ENCODE measurements at regions not wholly inside any gene's neighbourhood (a gene's known extent, or its start where the extent isn't known, plus 50 kb on each side); places are given as distances from the start of the nearest gene placed in this dataset.

GRCh38 chr22:34986523-34986922, 79.4 kb upstream of the ISX start:
- H3K27ac Mint-ChIP-seq (ENCODE audit: low read depth, unreplicated experiment): no peak overlapping the region
- H3K9me3 Mint-ChIP-seq (ENCODE audit: unreplicated experiment): peaks cover 35% of the 10 kb centered on the region
- intact Hi-C loops (cut with micrococcal nuclease): no loop called here
- ChIA-PET CTCF (no interaction called here), POLR2A (no interaction called here)
- DNase-seq (ENCODE audit: unreplicated experiment): no peak
- H3K27me3 Mint-ChIP-seq (ENCODE audit: insufficient read depth, unreplicated experiment): no peaks in the 10 kb centered on the region
- H3K4me1 Mint-ChIP-seq (ENCODE audit: insufficient read depth, unreplicated experiment): no peaks in the 10 kb centered on the region
- BruUV-seq (replicated peaks): no TSS peak
- no peak overlapping the region for H3K4me3 Mint-ChIP-seq (ENCODE audit: unreplicated experiment)
- TF ChIP-seq CTCF (IDR thresholded peaks at IDR 0.05; ENCODE audit: unreplicated experiment): no peak
- no peaks in the 10 kb centered on the region for H3K36me3 Mint-ChIP-seq (ENCODE audit: insufficient read depth, unreplicated experiment)

- no TSS peak for BruUV-seq (replicated peaks)
- TF ChIP-seq CTCF (IDR thresholded peaks at IDR 0.05; ENCODE audit: unreplicated experiment): no peak
- intact Hi-C loops (cut with micrococcal nuclease): no loop called here
- Mint-ChIP-seq H3K4me3 (ENCODE audit: unreplicated experiment) (no peak overlapping the region), H3K27me3 (ENCODE audit: insufficient read depth, unreplicated experiment) (no peaks in the 10 kb centered on the region), H3K9me3 (ENCODE audit: unreplicated experiment) (peaks cover 44% of the 10 kb centered on the region), H3K36me3 (ENCODE audit: insufficient read depth, unreplicated experiment) (no peaks in the 10 kb centered on the region), H3K4me1 (ENCODE audit: insufficient read depth, unreplicated experiment) (no peaks in the 10 kb centered on the region), H3K27ac (ENCODE audit: low read depth, unreplicated experiment) (no peak overlapping the region)
- CTCF ChIA-PET: interaction anchor here (0.6 kb wide), 1 partner anchor 70 kb away, joined by 3 read pairs; no protein-coding TSS in a partner anchor
- POLR2A ChIA-PET: no interaction called here
- DNase-seq (ENCODE audit: unreplicated experiment): no peak
Observed at GRCh38 chr22:34992672-34993071, 73.3 kb upstream of the ISX start.

GRCh38 chr22:34993548-34993947, 72.4 kb upstream of the ISX start:
- Mint-ChIP-seq H3K36me3 (ENCODE audit: insufficient read depth, unreplicated experiment) (no peaks in the 10 kb centered on the region), H3K9me3 (ENCODE audit: unreplicated experiment) (peaks cover 35% of the 10 kb centered on the region), H3K4me3 (ENCODE audit: unreplicated experiment) (no peak overlapping the region), H3K27ac (ENCODE audit: low read depth, unreplicated experiment) (no peak overlapping the region), H3K27me3 (ENCODE audit: insufficient read depth, unreplicated experiment) (no peaks in the 10 kb centered on the region), H3K4me1 (ENCODE audit: insufficient read depth, unreplicated experiment) (no peaks in the 10 kb centered on the region)
- POLR2A ChIA-PET: no interaction called here
- TF ChIP-seq CTCF (IDR thresholded peaks at IDR 0.05; ENCODE audit: unreplicated experiment): no peak
- BruUV-seq (replicated peaks): no TSS peak
- intact Hi-C loops (cut with micrococcal nuclease): no loop called here
- DNase-seq (ENCODE audit: unreplicated experiment): no peak
- CTCF ChIA-PET: interaction anchor here (0.6 kb wide), 1 partner anchor 71 kb away, joined by 3 read pairs; no protein-coding TSS in a partner anchor

- no peaks in the 10 kb centered on the region for H3K4me1 Mint-ChIP-seq (ENCODE audit: insufficient read depth, unreplicated experiment)
- no peak overlapping the region for H3K27ac Mint-ChIP-seq (ENCODE audit: low read depth, unreplicated experiment)
- H3K36me3 Mint-ChIP-seq (ENCODE audit: insufficient read depth, unreplicated experiment): no peaks in the 10 kb centered on the region
- no peaks in the 10 kb centered on the region for H3K27me3 Mint-ChIP-seq (ENCODE audit: insufficient read depth, unreplicated experiment)
- TF ChIP-seq CTCF (IDR thresholded peaks at IDR 0.05; ENCODE audit: unreplicated experiment): no peak
- ChIA-PET CTCF (no interaction called here), POLR2A (no interaction called here)
- no peak overlapping the region for H3K4me3 Mint-ChIP-seq (ENCODE audit: unreplicated experiment)
- BruUV-seq (replicated peaks): no TSS peak
- intact Hi-C loops (cut with micrococcal nuclease): no loop called here
- peaks cover 50% of the 10 kb centered on the region for H3K9me3 Mint-ChIP-seq (ENCODE audit: unreplicated experiment)
- DNase-seq (ENCODE audit: unreplicated experiment): no peak
Observed at GRCh38 chr22:34997633-34998299, 68.2 kb upstream of the ISX start.

All from MCF 10A (cell line).